ENCODE measurements at regions not wholly inside any gene's neighbourhood (a gene's known extent, or its start where the extent isn't known, plus 50 kb on each side); places are given as distances from the start of the nearest gene placed in this dataset.

DNA sequence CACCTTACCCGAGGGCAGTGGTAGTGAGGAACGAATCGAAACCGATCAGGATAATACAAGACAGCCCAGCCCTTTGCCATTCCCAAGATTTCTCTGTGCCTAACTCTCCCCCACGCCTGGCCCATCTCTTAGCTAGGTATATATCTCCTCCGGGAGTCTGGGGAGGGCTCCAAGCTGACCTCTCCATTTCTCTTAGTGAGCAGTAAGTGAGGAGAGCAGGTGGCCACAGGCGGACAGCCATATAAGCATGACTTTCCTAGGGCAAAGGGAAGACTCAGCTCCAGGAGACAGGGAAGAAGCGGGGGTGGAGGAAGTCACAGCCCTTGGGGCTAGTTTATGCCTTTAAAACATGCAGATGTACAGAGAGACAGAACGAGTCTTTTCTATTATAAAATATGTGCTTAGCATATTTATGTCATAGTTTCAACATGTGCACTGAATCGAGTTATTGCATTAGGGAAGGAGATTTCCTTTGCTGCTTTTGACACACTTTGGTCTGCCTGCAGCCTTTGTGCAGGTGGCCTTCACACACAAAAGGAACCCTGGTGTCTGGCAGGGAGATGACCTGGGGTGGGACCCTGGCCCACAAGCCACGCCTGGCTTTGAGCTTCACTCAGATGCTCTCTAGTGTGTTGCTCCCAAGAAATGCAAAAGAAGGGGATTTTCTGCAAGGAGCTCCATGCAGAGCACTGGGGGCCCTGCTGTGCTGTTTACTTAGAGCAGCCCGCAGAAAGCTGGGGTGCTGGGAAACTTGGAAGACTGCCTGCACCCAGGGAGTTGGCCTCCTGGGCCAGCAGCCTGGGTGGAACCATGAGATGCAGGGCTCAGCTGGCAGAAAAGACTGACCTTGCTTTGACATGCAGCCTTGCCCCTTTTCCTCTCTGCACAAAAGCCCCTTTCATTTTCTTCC is 613.3 kb downstream of the BCOR start:
- peak; percentile 24 for DNase-seq

- no peak for DNase-seq
Measured at GRCh38 chrX:39487166-39487968, 610.4 kb downstream of the BCOR start.

DNA sequence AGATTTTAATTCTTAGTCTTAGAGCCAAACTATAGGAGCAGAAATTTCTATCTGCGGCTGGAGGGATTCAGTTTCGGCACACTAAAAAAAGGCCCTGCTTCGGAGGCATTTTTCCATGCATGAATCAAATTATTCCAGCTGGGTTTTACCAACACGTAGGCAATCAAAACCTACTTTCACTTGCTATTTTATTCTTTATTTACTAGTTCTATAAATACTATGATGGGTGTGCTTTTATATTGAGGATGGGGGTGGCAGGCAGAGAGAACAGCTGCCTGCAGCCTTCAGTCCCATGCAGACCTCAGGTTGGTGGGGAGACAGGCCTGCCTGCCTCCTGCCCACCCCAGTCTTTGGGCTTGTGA is 609.8 kb downstream of the BCOR start:
- DNase-seq: no peak

GRCh38 chrX:39491548-39492297 is 606.0 kb downstream of the BCOR start:
- DNase-seq: peak; percentile 75

DNA sequence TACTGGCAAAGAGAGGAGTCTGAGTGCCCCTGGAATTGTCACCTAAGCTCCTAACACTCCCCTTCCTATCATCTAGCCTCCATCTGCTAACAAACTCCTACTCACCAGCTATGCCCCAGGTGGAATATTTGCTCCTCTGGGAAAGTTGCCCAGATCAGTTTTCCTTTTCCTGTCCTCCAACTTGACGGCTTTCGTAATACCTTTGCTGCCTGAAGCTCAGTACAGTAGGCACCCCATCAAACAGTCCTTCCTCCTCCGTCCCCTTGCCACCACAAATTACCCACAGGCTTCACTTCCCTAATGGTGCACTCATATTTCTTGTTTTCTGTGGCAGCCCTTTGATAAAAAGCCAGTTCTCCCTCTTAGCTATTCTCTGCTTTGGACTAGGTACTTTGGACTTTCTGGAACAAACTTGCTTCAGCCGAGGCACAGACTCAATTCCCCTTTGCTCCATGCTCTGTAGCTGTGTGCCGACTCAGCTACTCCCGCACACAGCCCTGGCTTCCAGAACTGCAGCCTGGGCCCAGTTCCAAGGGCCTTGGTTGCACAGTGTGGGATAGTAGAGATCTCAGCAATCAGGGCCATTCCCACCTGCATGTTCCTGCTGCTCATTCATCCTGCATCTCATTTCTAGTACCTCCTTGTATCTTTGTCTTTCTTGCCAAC is 605.1 kb downstream of the BCOR start:
- peak; percentile 9 for DNase-seq

GRCh38 chrX:39493168-39493567 is 604.6 kb downstream of the BCOR start:
- no peak for DNase-seq

DNA sequence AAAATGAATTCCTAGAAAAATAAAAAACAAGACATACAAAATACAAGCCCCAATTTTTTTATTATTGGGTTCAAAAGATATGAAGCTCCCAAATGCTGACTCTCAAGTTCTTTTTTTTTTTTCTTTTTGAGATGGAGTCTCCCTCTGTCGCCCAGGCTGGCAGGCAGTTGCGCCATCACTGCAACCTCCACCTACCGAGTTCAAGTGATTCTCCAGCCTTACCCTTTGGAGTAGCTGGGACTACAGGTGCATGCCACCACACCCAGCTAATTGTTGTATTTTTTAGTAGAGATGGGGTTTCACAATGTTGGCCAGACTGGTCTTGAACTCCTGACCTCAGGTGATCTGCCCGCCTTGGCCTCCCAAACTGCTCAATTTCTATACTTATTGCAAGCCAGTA is 600.6 kb downstream of the BCOR start:
- peak; percentile 20 for DNase-seq

- peak; percentile 61 for DNase-seq
Measured at GRCh38 chrX:39497702-39498265, 600.0 kb downstream of the BCOR start.

- DNase-seq: no peak
Measured at GRCh38 chrX:39499996-39500395, 597.8 kb downstream of the BCOR start.

DNA sequence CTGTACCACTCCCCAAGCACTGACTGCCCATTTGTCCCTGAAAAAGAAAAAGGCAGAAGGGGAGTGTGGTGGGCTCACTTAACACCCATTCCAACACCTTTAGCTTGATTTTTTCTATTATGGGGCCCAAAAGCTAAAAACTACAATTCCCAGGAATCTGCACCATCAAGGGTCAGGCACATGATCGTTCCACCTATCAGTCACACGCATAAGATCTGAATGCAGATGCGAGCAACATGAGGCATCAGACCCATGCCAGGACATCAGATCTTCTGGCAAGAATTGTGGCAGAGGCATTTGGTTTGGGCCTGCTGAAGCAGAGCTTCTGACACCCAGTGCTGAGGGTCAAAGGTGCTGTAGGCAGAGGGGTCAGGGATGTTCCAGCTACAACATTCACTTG is 595.9 kb downstream of the BCOR start:
- DNase-seq: no peak

GRCh38 chrX:39502486-39502885 is 595.3 kb downstream of the BCOR start:
- DNase-seq: no peak

DNA sequence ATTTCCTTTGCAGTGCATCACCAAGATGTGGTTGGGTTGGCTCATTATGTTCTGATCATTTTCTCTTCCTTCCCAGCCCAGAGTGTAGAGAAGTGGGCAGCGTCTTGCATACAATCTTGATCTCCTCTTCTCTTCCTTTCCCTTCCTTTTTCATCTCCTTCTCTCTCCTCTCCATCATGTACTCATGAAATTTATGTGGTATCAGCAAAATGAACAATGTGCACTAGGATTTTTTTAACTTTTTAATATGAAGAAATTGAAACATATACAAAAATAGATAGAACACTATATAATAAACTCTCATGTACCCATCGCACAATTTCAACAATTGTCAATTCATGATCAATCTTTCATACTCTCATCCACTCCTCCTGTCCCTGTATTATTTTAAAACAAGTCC is 593.5 kb downstream of the BCOR start:
- DNase-seq: no peak

GRCh38 chrX:39504850-39505259 is 592.9 kb downstream of the BCOR start:
- DNase-seq: no peak

DNA sequence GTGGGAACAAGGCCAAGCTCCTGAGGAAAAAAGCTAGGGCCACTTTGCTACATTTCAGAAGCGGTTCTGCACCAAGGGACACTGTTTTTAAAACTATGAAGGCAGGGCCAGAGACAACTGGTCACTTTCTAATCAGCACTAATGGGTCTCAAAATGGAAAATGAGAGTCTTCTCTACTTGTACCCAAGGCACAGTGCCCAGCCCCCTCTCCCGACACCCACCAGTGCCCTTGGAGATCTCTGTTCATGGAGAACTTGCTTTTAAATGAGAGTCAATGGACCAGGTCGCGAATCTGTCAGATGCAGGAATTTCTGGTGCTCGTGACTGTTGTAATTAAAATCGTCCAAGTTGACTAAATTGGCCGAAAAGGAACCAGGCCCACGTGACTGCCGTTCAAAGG is 591.6 kb downstream of the BCOR start:
- no peak for DNase-seq

GRCh38 chrX:39507034-39507433 is 590.7 kb downstream of the BCOR start:
- no peak for DNase-seq

- no peak for DNase-seq
Measured at GRCh38 chrX:39507617-39508299, 590.0 kb downstream of the BCOR start.

- DNase-seq: no peak
Measured at GRCh38 chrX:39508300-39508692, 589.5 kb downstream of the BCOR start.

GRCh38 chrX:39509157-39509556 is 588.6 kb downstream of the BCOR start:
- no peak for DNase-seq

DNA sequence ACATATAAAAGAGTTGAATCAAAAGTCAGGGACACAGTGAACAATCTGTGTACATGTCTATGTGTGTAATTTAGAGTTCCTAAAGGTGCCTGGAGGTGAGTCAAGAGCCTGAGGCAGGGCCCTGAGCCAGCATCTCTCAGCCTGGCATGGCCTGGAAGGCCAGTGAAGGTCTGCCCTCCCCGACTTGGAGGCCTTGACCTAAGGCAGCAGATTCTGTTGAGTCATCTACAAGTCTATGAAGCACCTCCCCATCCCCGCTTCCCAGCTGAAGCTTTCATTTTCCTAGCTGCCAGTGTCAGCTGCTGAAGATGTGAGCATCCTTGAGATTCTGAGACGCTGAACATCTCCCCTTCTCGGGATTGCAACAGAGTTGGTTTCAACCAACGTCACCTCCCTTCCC is 583.9 kb downstream of the BCOR start:
- peak; percentile 47 for DNase-seq

DNA sequence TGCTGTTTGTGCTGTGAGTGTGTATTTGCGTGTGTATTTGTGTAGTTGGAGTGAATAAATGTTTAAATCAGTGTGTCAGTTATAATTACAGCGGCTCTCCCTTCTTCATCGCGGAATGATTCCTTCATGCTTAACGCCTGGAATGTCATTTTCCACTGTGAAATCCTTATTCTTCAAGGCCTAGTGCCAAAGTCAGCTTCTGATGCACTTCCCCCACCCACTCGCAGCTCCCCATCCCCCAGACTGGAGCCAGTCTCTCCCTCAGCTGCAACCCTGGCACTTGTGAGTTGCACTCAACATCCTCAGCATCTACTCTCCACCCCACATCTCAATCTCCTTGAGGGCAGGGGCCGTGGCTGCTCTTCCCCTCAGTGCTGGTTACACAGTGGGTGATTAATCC is 583.0 kb downstream of the BCOR start:
- DNase-seq: no peak

- DNase-seq: no peak
Measured at GRCh38 chrX:39516427-39516841, 581.3 kb downstream of the BCOR start.
